A549 (cell line): ENCODE measurements at regions not wholly inside any gene's neighbourhood (a gene's known extent, or its start where the extent isn't known, plus 50 kb on each side); places are given as distances from the start of the nearest gene placed in this dataset.

ENCODE experiments used
- ATAC-seq, 2 experiments: fragments of 200-7000 bp in 1 of 2; fragments of >200 bp in 1 of 2; cut with Nextera tagmentation in 1 of 2; cut with Tn5 transposase in 1 of 2; 3 replicates each; pipeline versions ENCODE4 v1.8.0 to v1.9.1; 2018 to 2020; ENCODE audit warnings: mild to moderate bottlenecking in 1 of 2, moderate library complexity in 1 of 2
- CTCF ChIA-PET: fragments of 300-600 bp; sonication (Branson Sonifier 250); formaldehyde crosslinking; extraction: SDS; loops from one replicate; lab custom pipeline; 2021; ENCODE audit warnings: antibody characterized with exemption, inconsistent platforms; lab: Yijun Ruan, JAX
- POLR2A ChIA-PET: fragments of 350-600 bp; formaldehyde crosslinking; extraction: SDS; loops from one replicate; lab custom pipeline; 2021; ENCODE audit warnings: antibody characterized with exemption, inconsistent platforms; lab: Yijun Ruan, JAX
- DNase-seq, 2 experiments: peaks; one replicate each; pipeline versions ENCODE4 v3.0.0 to v3.0.0-alpha.2; 2011 to 2016; ENCODE audit warnings: low read depth in 1 of 2, low spot score in 1 of 2
- FAIRE-seq: peaks from 2 replicates; lab custom pipeline; 2011; peaks lifted over from hg19 to GRCh38; lab: Jason Lieb, UNC
- H3K27ac ChIP-seq, 2 experiments: fragments of >200 bp; sonication (Bioruptor Twin); formaldehyde crosslinking; 3 replicates each; pipeline ENCODE4 v1.5.1; 2016 to 2017
- H3K4me1 ChIP-seq: fragments of >200 bp; sonication (Bioruptor Twin); formaldehyde crosslinking; 3 replicates; pipeline ENCODE4 v1.6.1; 2016
- H3K4me2 ChIP-seq: fragments of >200 bp; sonication (Bioruptor Twin); formaldehyde crosslinking; 3 replicates; pipeline ENCODE4 v1.6.1; 2016
- H3K4me3 ChIP-seq: fragments of >200 bp; sonication (Bioruptor Twin); formaldehyde crosslinking; 3 replicates; pipeline ENCODE4 v1.5.1; 2016
- H3K9me3 ChIP-seq: fragments of >200 bp; sonication (Bioruptor Twin); formaldehyde crosslinking; 3 replicates; pipeline ENCODE4 v1.6.1; 2016
- CBX2 ChIP-seq: fragments of 200-600 bp; sonication (generic); IDR thresholded peaks from 2 replicates; pipeline ENCODE4 v1.6.1; 2016; ENCODE audit warnings: low read depth, mild to moderate bottlenecking, borderline replicate concordance
- EP300 ChIP-seq, 2 experiments: fragments of >200 bp; sonication (Bioruptor Twin); formaldehyde crosslinking; IDR thresholded peaks; 2 replicates in 1 of 2; 3 replicates in 1 of 2; pipeline ENCODE4 v1.6.1; 2016 to 2017
- FOXS1 ChIP-seq: fragments of 250-450 bp; sonication (Bioruptor Pico); IDR thresholded peaks from 2 replicates; pipeline ENCODE4 v1.5.0; 2020; ENCODE audit warnings: mild to moderate bottlenecking, moderate library complexity
- HEYL ChIP-seq: fragments of 250-450 bp; sonication (Bioruptor Pico); IDR thresholded peaks from 2 replicates; pipeline ENCODE4 v1.8.0; 2021; ENCODE audit warnings: mild to moderate bottlenecking, moderate library complexity
- JUNB ChIP-seq: fragments of >200 bp; sonication (Bioruptor Twin); formaldehyde crosslinking; IDR thresholded peaks from 2 replicates; pipeline ENCODE4 v1.6.1; 2016
- KDM1A ChIP-seq: fragments of 200-600 bp; sonication (generic); IDR thresholded peaks from 2 replicates; pipeline ENCODE4 v1.6.1; 2016; ENCODE audit warnings: low read depth, mild to moderate bottlenecking
- MAFK ChIP-seq: fragments of 450-650 bp; IDR thresholded peaks from 2 replicates; pipeline ENCODE4 v1.6.1; 2014; ENCODE audit not compliant: partially characterized antibody
- MAZ ChIP-seq: fragments of 150-350 bp; IDR thresholded peaks from 2 replicates; pipeline ENCODE4 v1.6.1; 2014; ENCODE audit warnings: antibody characterized with exemption, low read depth, low read length, borderline replicate concordance
- NR3C1 ChIP-seq: fragments of >200 bp; sonication (Bioruptor Twin); formaldehyde crosslinking; IDR thresholded peaks from 3 replicates; pipeline ENCODE4 v1.6.1; 2017
- POLR2A ChIP-seq: IDR thresholded peaks from 2 replicates; pipeline ENCODE4 v1.6.1; 2012; ENCODE audit warnings: mild to moderate bottlenecking, low read length
- POLR2AphosphoS2 ChIP-seq: conservative IDR thresholded peaks from 2 replicates; pipeline ENCODE4 v1.6.1; 2012; ENCODE audit warnings: low read length, improper control_type of control experiment, inconsistent platforms
- SMC3 ChIP-seq: fragments of >200 bp; sonication (Bioruptor Twin); formaldehyde crosslinking; IDR thresholded peaks from 3 replicates; pipeline ENCODE4 v1.6.1; 2018; ENCODE audit warnings: inconsistent platforms
- SREBF2 ChIP-seq: fragments of 450-650 bp; IDR thresholded peaks from 2 replicates; pipeline ENCODE4 v1.6.1; 2014; ENCODE audit warnings: mild to moderate bottlenecking, moderate library complexity
- ZNF302 ChIP-seq: fragments of 250-450 bp; sonication (Bioruptor Pico); IDR thresholded peaks from 2 replicates; pipeline ENCODE4 v1.9.0; 2021; ENCODE audit warnings: inconsistent platforms, mild to moderate bottlenecking, moderate library complexity
- ZSCAN20 ChIP-seq: fragments of 250-450 bp; sonication (Bioruptor Pico); IDR thresholded peaks from 2 replicates; pipeline ENCODE4 v1.8.0; 2022; ENCODE audit warnings: mild to moderate bottlenecking, moderate library complexity
- WGBS: methylation state at CpG from one replicate; pipeline ENCODE4 v1.1.6; 2017; ENCODE audit errors: missing lambda C conversion rate; 5-methylcytosine and 5-hydroxymethylcytosine counted together
- TF ChIP-seq, protein P1 (sequence below): fragments of >200 bp; sonication (Bioruptor Twin); formaldehyde crosslinking; IDR thresholded peaks from 2 replicates; pipeline ENCODE4 v1.6.1; 2016
- TF ChIP-seq, protein P2 (sequence below): fragments of >200 bp; sonication (Bioruptor Twin); formaldehyde crosslinking; IDR thresholded peaks from 3 replicates; pipeline ENCODE4 v1.6.1; 2016
- TF ChIP-seq, protein P3 (sequence below): fragments of 200-600 bp; sonication (generic); IDR thresholded peaks from 2 replicates; pipeline ENCODE4 v1.6.1; 2016; ENCODE audit warnings: antibody characterized with exemption, mild to moderate bottlenecking, moderate library complexity

DNA sequence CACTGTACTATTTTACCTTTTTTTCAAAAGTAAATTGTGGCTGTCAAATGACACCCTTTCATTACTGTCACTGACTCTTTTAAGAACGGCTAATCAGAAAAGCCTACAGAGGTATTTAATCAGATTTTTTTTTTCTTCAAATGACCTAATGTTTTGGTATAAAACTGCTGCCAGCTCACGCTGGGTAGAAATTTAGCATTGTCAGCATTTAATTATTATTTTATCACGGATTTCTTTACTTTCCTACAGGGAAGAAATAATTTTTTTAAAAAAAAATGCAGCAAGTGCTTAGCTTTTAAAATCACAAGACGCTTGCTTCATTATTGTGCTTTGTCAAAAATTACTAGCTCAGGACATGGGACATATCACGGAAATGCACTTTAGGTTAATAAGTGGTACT, 149.1 kb upstream of the FOXN3 start:
- DNase-seq: no peak
- no peak for ATAC-seq
- POLR2A ChIA-PET: no interaction called here
- 27% methylated on average over 5 of the region's 5 CpGs for WGBS
- no peaks in the 10 kb centered on the region for H3K9me3 ChIP-seq
- CTCF ChIA-PET: no interaction called here
- FAIRE-seq: no peak
- H3K27ac ChIP-seq: no peak overlapping the region
- TF ChIP-seq MAFK (peak; percentile 93), JUNB (no peak)
- TF ChIP-seq, all 56 proteins: peak for 1
- Histone ChIP-seq H3K4me3 (no peak overlapping the region), H3K4me1 (no peaks in the 10 kb centered on the region), H3K4me2 (no peak overlapping the region)

DNA sequence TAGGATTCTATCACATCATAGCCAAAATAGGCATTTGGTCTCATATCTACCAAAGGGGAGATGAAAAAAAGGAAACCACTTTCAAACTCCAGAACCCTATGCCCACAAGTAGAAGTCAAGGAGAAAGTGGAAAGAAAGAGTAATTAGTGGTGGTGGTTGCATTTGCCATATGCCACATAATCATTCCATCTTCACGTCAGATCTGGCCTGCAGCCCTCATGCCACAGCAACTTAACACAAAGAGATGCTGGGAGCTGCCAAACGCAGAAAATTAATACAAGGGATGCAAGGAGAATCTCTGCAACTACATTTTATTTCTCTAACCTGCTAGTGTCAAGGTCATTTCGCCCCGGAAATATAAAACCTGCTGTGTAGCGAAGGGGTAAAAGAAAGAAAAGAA, 148.6 kb upstream of the FOXN3 start:
- TF ChIP-seq CBX2 (no peak), POLR2AphosphoS2 (no peak), NR3C1 (no peak), SMC3 (no peak), FOXS1 (CRISPR knock-in tag) (no peak)
- 58% methylated on average over 5 of the region's 5 CpGs for WGBS
- ATAC-seq: no peak
- Histone ChIP-seq H3K9me3 (no peaks in the 10 kb centered on the region), H3K4me1 (no peaks in the 10 kb centered on the region), H3K27ac (no peak overlapping the region), H3K4me3 (no peak overlapping the region), H3K4me2 (no peak overlapping the region)
- DNase-seq: no peak
- FAIRE-seq: no peak
- POLR2A ChIA-PET: no interaction called here
- CTCF ChIA-PET: no interaction called here

DNA sequence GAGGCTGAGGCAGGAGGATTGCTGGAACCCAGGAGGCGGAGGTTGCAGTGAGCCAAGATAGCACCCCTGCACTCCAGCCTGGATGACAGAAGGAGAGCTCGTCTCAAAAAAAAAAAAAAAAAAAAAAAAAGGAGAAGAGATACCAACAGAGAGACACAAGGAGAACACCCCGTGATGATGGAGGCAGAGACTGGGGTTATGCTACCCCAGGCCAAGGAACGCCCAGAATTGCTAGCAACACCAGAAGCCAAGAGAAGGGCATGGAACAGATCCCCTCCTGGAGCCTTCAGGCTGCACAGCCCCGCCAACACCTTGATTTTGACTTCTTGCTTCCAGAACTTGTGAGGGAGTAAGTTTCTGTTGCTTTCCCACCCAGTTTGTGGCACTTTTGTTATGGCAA, 148.0 kb upstream of the FOXN3 start:
- no peak for DNase-seq
- whole genome bisulfite sequencing: 53% methylated on average over 5 of the region's 5 CpGs
- ChIA-PET POLR2A (no interaction called here), CTCF (no interaction called here)
- Histone ChIP-seq H3K4me2 (no peak overlapping the region), H3K4me1 (no peaks in the 10 kb centered on the region), H3K27ac (no peak overlapping the region), H3K4me3 (no peak overlapping the region), H3K9me3 (no peaks in the 10 kb centered on the region)
- no peak for FAIRE-seq
- ATAC-seq: no peak
- no peak for TF ChIP-seq EP300 (IDR thresholded peaks at IDR 0.05)
- TF ChIP-seq, protein P1, sequence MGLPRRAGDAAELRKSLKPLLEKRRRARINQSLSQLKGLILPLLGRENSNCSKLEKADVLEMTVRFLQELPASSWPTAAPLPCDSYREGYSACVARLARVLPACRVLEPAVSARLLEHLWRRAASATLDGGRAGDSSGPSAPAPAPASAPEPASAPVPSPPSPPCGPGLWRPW: no peak
- TF ChIP-seq, protein P2, sequence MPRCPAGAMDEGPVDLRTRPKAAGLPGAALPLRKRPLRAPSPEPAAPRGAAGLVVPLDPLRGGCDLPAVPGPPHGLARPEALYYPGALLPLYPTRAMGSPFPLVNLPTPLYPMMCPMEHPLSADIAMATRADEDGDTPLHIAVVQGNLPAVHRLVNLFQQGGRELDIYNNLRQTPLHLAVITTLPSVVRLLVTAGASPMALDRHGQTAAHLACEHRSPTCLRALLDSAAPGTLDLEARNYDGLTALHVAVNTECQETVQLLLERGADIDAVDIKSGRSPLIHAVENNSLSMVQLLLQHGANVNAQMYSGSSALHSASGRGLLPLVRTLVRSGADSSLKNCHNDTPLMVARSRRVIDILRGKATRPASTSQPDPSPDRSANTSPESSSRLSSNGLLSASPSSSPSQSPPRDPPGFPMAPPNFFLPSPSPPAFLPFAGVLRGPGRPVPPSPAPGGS: no peak
- TF ChIP-seq NR3C1: no peak
- TF ChIP-seq, protein P3, sequence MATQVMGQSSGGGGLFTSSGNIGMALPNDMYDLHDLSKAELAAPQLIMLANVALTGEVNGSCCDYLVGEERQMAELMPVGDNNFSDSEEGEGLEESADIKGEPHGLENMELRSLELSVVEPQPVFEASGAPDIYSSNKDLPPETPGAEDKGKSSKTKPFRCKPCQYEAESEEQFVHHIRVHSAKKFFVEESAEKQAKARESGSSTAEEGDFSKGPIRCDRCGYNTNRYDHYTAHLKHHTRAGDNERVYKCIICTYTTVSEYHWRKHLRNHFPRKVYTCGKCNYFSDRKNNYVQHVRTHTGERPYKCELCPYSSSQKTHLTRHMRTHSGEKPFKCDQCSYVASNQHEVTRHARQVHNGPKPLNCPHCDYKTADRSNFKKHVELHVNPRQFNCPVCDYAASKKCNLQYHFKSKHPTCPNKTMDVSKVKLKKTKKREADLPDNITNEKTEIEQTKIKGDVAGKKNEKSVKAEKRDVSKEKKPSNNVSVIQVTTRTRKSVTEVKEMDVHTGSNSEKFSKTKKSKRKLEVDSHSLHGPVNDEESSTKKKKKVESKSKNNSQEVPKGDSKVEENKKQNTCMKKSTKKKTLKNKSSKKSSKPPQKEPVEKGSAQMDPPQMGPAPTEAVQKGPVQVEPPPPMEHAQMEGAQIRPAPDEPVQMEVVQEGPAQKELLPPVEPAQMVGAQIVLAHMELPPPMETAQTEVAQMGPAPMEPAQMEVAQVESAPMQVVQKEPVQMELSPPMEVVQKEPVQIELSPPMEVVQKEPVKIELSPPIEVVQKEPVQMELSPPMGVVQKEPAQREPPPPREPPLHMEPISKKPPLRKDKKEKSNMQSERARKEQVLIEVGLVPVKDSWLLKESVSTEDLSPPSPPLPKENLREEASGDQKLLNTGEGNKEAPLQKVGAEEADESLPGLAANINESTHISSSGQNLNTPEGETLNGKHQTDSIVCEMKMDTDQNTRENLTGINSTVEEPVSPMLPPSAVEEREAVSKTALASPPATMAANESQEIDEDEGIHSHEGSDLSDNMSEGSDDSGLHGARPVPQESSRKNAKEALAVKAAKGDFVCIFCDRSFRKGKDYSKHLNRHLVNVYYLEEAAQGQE: no peak
- TF ChIP-seq CBX2: no peak
- TF ChIP-seq ZNF302 (CRISPR knock-in tag): no peak
- no peak for TF ChIP-seq KDM1A
- no peak for TF ChIP-seq MAZ
- TF ChIP-seq SREBF2: no peak
- no peak for TF ChIP-seq POLR2AphosphoS2
- TF ChIP-seq JUNB: no peak
- no peak for TF ChIP-seq ZSCAN20 (CRISPR knock-in tag)
- no peak for TF ChIP-seq POLR2A
- no peak for TF ChIP-seq HEYL
